ENCODE measurements at regions not wholly inside any gene's neighbourhood (a gene's known extent, or its start where the extent isn't known, plus 50 kb on each side); places are given as distances from the start of the nearest gene placed in this dataset.

GRCh38 chr7:85773116-85773728, 586.4 kb upstream of the SEMA3D start:
- no peak for DNase-seq

GRCh38 chr7:85771516-85771915, 584.7 kb upstream of the SEMA3D start:
- no peak for DNase-seq

DNA sequence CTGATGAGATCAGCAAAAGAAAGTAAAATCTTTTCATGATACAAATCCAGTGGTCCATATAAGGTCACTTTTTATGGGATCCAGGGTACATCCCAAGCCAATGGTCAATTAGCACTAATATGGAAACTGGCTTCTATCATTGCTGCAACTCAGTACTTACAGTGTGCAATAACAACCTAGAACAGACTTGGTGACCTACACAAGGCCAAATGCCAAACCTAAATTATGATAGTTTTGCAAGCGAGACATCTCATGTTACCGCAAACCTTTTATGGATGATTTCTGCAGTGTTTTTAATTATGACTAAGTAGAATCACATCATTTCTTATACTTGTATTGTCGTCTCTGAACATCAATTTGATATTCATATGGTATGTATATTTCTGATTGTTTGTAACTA, 583.5 kb upstream of the SEMA3D start:
- no peak for DNase-seq

DNA sequence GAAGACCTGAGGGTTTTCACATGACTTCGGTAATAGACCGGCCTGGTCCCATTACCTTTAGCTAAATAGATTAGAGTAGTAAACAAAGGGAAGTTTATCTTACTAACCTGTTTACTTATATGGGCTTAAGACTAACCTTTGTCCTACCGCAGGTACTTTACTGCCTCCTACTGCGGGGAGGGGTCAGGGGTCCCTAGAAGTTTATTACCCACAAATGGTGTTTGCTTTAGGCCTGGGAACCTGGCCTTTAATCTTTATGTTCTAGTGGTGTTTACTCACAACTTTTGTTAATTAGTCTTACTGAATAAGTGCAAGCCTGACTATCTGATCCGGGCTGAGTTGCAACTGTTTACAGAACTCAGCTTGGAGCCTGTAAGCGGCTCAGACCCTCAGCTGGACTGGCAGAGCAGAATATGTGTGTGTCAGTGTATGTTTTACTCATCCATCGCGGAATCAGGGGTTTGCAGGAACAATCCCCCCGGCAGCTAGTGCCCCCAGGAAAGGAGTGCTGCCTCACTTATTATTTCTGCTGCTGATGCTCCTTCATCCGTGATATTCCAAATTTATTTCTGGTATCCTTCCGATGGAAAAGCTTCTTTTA, 578.9 kb upstream of the SEMA3D start:
- DNase-seq, result no peak

GRCh38 chr7:85764034-85764433, 577.2 kb upstream of the SEMA3D start:
- no peak for DNase-seq

DNA sequence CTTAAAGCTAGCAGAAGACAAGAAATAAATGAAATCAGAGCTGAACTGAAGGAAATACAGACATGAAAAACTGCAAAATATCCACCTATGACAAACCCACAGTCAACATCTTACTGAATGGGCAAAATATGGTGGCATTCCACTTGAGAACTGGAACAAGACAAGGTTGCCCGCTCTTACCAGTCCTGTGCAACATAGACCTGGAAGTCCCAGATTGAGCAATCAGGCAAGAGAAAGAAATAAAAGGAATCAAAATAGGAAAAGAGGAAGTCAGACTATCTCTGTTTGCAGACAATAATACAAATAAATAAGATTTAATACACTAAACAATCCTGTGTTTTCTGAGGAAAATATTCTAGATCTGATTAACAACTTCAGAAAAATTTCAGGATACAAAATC, 570.5 kb upstream of the SEMA3D start:
- no peak for DNase-seq

- no peak for DNase-seq
Measured at GRCh38 chr7:85750454-85750949, 563.6 kb upstream of the SEMA3D start.

DNA sequence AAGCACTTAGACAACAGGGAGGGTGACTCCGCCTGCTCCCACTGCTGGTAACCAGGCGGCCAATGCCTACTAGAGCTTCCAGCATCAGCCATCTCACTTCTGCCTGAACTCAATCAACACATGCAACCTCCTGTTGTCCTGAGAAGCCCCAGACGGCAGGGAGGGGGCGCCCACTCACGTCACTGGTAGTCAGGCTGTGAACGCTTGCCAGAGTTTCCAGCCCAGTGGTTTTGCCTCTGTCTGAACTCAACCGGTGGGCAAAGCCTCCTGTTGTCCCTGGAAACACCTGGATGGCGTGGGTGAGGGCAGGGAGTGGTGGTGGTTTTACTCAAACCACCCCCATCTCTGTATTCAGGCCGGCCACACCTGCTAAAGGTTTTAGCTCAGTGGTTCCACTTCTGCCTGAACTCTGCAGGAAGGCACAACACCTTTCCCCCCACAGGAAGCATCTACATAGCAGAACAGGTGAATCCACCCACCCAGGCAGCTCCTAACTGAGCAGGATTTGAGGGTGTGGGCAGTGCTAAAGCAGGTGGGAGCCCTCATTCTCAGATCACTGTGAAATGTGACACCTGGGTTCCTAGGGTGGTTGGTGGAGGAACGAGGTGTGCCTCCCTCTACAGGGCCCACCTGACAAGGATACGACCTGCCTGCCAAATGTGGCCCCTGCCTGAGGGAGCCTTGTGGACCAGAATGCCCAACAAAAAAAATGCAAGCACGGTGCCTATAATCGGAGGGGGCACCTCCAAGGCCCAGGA, 563.0 kb upstream of the SEMA3D start:
- DNase-seq, result no peak

GRCh38 chr7:85748861-85749260, 562.0 kb upstream of the SEMA3D start:
- no peak for DNase-seq

- DNase-seq, result no peak
Measured at GRCh38 chr7:85737426-85737825, 550.6 kb upstream of the SEMA3D start.

DNA sequence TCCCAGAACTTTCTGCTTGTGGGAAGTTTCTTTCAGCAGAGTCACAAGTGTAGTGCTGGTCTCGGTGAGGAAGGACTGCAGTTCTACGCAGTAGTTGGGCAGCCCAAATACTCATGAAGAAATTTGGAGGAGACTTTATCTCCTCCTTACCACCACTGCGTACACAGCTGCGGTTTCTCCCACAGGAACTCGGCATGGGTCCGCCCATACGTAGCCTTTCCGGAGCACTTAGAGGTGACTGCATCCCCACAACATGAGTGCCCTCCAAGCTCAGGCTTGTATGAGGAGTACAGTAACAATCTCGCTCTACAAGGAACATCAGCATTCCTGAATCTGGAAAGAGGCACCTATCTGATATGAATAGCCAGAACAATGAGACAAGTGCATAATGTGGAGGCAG, 549.2 kb upstream of the SEMA3D start:
- DNase-seq, result no peak

- no peak for DNase-seq
Measured at GRCh38 chr7:85734823-85735222, 548.0 kb upstream of the SEMA3D start.

- no peak for DNase-seq
Measured at GRCh38 chr7:85733169-85733915, 546.5 kb upstream of the SEMA3D start.

- DNase-seq, result no peak
Measured at GRCh38 chr7:85730012-85730411, 543.2 kb upstream of the SEMA3D start.

- no peak for DNase-seq
Measured at GRCh38 chr7:85725026-85725425, 538.2 kb upstream of the SEMA3D start.

- no peak for DNase-seq
Measured at GRCh38 chr7:85719981-85720953, 533.4 kb upstream of the SEMA3D start.

DNA sequence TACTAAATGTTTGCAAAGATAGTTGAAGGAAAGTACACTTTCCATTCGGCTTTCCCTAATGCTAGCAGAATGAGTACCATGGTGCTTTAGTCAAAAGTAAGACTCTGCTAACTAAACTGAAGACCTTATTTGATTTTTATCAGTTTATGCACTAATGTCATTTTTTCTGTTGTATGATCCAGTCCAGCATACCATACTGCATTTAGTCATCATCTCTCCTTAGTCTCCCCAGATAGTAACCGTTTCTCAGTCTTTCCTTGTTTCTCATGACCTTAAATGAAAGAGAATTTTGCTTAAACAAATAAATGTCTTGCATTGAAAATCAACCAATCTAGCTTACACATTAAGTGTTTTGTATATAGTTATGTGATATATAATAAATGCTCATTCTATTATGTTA, 529.5 kb upstream of the SEMA3D start:
- DNase-seq, result no peak

DNA sequence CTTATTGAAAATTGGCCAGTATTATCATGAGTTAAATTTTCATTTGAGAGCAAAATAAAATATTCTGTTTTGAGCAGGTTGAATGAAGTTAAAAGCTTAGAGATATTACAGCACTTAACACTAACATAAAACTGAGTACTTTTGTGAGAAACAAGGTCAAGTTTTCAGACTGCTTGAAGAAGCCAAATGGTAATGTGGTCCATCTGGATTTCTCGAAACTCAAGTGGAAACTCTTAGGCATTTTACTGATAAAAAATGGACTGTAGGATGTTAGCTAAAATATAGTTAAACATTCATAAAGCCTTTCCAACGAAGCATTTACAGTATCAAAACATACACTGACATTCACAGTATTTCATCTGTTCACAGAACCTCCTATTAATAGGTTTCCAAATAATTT, 528.1 kb upstream of the SEMA3D start:
- DNase-seq, result no peak

DNA sequence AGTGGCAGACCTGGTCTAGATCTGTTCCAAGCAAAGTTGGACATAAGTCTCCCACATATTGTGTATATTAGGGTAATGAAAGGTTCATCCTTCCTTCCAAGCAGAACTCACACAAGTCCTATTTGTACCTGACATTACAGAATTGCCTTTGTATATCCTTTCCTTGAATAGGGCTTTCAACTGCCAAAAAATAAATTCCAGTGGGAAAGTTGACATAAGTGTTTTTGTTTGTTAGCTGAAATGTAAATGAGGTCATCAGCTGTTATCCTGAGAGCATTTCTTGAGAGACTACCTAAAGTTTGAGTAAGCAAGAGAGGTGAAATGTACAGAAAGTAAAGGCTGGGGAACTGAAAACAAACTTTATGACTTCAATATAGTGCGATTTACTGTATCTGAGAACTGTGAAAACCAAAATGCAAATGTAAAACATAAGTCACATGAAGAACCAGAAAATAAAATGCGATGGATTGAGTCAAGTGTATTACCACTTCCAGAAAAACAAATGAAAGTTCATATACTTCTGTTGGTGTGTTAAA, 527.3 kb upstream of the SEMA3D start:
- DNase-seq, result no peak

DNA sequence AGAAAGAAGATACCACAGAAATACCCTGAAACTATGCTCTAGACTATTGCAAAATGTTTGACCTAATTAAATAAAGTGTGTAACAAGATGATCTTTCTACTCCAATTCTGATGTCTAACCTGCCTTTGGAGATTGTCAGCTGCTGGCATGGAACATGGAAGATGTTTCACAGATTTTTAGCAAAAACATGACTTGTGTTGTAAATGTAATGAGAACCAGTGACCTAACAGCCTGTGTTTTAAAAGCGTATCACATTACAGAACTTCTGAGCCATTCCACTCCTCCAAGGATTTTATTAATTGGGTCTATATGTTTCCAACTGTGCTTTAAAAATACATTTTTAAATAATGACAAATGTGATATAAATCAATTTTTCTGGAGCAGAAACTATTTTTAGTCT, 526.3 kb upstream of the SEMA3D start:
- no peak for DNase-seq

- no peak for DNase-seq
Measured at GRCh38 chr7:85711894-85712293, 525.0 kb upstream of the SEMA3D start.

DNA sequence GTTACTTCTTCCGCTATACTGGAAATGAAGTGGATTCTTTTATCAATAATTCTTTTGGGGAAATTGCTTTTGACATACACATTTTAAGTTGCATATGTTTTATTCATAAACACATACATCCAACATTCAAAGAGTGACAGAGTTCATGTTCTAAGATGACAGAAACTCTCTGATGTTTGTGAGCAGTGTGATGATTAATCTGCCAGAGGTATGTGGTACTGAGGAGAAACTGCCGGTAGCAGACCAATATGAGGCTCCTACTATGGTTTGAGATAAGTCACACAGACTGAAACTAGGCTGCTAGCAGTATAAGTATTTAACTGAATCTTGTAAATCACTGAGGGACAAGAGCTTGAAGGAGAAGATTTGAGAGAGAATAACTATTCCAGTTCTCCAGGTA, 524.1 kb upstream of the SEMA3D start:
- no peak for DNase-seq
